Trophoblast cell (in vitro differentiated cells and primary cell): ENCODE measurements at regions not wholly inside any gene's neighbourhood (a gene's known extent, or its start where the extent isn't known, plus 50 kb on each side); places are given as distances from the start of the nearest gene placed in this dataset.

Experiments
- DNase-seq, 2 donors: peaks; one replicate each; pipeline ENCODE4 v3.0.0-alpha.2; 2016
- H2AFZ ChIP-seq: 2 replicates; pipeline ENCODE4 v1.6.1; 2013; ENCODE audit warnings: low read length, moderate library complexity, mild to moderate bottlenecking; ENCODE audit not compliant: insufficient read depth, poor library complexity
- H2AK5ac ChIP-seq: 2 replicates; pipeline ENCODE4 v1.6.1; 2013; ENCODE audit warnings: mild to moderate bottlenecking, low read length
- H2BK120ac ChIP-seq: 2 replicates; pipeline ENCODE4 v1.6.1; 2013; ENCODE audit warnings: low read length, mild to moderate bottlenecking, moderate library complexity; ENCODE audit not compliant: insufficient read depth, poor library complexity
- H2BK12ac ChIP-seq: 2 replicates; pipeline ENCODE4 v1.6.1; 2013; ENCODE audit warnings: mild to moderate bottlenecking, low read length, moderate library complexity
- H2BK5ac ChIP-seq: 2 replicates; pipeline ENCODE4 v1.6.1; 2013; ENCODE audit warnings: low read length, low read depth, moderate library complexity, mild to moderate bottlenecking; ENCODE audit not compliant: poor library complexity
- H3K14ac ChIP-seq: 2 replicates; pipeline ENCODE4 v1.6.1; 2013; ENCODE audit warnings: mild to moderate bottlenecking, low read length
- H3K18ac ChIP-seq: 2 replicates; pipeline ENCODE4 v1.6.1; 2013; ENCODE audit warnings: mild to moderate bottlenecking, low read length
- H3K23ac ChIP-seq: 2 replicates; pipeline ENCODE4 v1.6.1; 2013; ENCODE audit warnings: low read length
- H3K27ac ChIP-seq: 2 replicates; pipeline ENCODE4 v1.5.1; 2013; ENCODE audit warnings: low read depth, mild to moderate bottlenecking, inconsistent platforms, low read length, moderate library complexity
- H3K27me3 ChIP-seq: 2 replicates; pipeline ENCODE4 v1.6.1; 2013; ENCODE audit warnings: inconsistent platforms, mild to moderate bottlenecking, low read length, moderate library complexity; ENCODE audit not compliant: insufficient read depth
- H3K36me3 ChIP-seq, 2 experiments: 1 replicate in 1 of 2; 2 replicates in 1 of 2; pipeline ENCODE4 v1.6.1; 2013; ENCODE audit warnings: low read length in 2 of 2, mild to moderate bottlenecking in 2 of 2, moderate library complexity in 1 of 2; ENCODE audit not compliant: insufficient read depth in 2 of 2, control insufficient read depth in 1 of 2
- H3K4ac ChIP-seq: 2 replicates; pipeline ENCODE4 v1.6.1; 2013; ENCODE audit warnings: low read depth, mild to moderate bottlenecking, low read length, moderate library complexity
- H3K4me1 ChIP-seq, 2 experiments: 1 replicate in 1 of 2; 2 replicates in 1 of 2; pipeline ENCODE4 v1.6.1; 2013; ENCODE audit warnings: low read length in 2 of 2, mild to moderate bottlenecking in 2 of 2, moderate library complexity in 1 of 2; ENCODE audit not compliant: insufficient read depth in 2 of 2, control insufficient read depth in 1 of 2
- H3K4me2 ChIP-seq: 2 replicates; pipeline ENCODE4 v1.6.1; 2013; ENCODE audit warnings: inconsistent platforms, mild to moderate bottlenecking, low read length, moderate library complexity
- H3K4me3 ChIP-seq: 2 replicates; pipeline ENCODE4 v1.5.1; 2013; ENCODE audit warnings: mild to moderate bottlenecking, low read depth, low read length, inconsistent platforms
- H3K79me1 ChIP-seq: one replicate; pipeline ENCODE4 v1.6.1; 2013; ENCODE audit warnings: low read length
- H3K79me2 ChIP-seq: 2 replicates; pipeline ENCODE4 v1.6.1; 2013; ENCODE audit warnings: low read length, mild to moderate bottlenecking; ENCODE audit not compliant: control insufficient read depth, insufficient read depth, poor library complexity
- H3K9ac ChIP-seq: 2 replicates; pipeline ENCODE4 v1.6.1; 2013; ENCODE audit warnings: mild to moderate bottlenecking, low read length
- H3K9me3 ChIP-seq: 2 replicates; pipeline ENCODE4 v1.6.1; 2013; ENCODE audit warnings: low read depth, mild to moderate bottlenecking, control low read depth, inconsistent platforms, low read length; ENCODE audit not compliant: insufficient read depth
- H4K12ac ChIP-seq: 2 replicates; pipeline ENCODE4 v1.6.1; 2013; ENCODE audit warnings: low read depth, mild to moderate bottlenecking, low read length, moderate library complexity
- H4K8ac ChIP-seq: 2 replicates; pipeline ENCODE4 v1.6.1; 2013; ENCODE audit warnings: low read depth, mild to moderate bottlenecking, low read length, moderate library complexity
- H4K91ac ChIP-seq: one replicate; pipeline ENCODE4 v1.6.1; 2013; ENCODE audit warnings: low read depth, mild to moderate bottlenecking, low read length, moderate library complexity
- WGBS: extraction: QIAGEN DNeasy Blood & Tissue Kit; methylation state at CpG from one replicate; pipeline ENCODE4 v1.1.7; 2013; ENCODE audit warnings: missing lambda C conversion rate; ENCODE audit not compliant: insufficient read length, insufficient coverage; ENCODE audit errors: extremely low coverage; 5-methylcytosine and 5-hydroxymethylcytosine counted together

- H2BK120ac ChIP-seq = no peak overlapping the region
- no peaks in the 10 kb centered on the region for H3K36me3 ChIP-seq
- H2AK5ac ChIP-seq = no peak overlapping the region
- DNase-seq = no peak
- H3K4ac ChIP-seq = no peak overlapping the region
- no peak overlapping the region for H4K12ac ChIP-seq
- no peaks in the 10 kb centered on the region for H3K9me3 ChIP-seq
- H2AFZ ChIP-seq = no peak overlapping the region
- H4K8ac ChIP-seq = no peak overlapping the region
- no peaks in the 10 kb centered on the region for H3K79me1 ChIP-seq
- H3K14ac ChIP-seq = no peak overlapping the region
- H3K79me2 ChIP-seq = no peaks in the 10 kb centered on the region
- no peaks in the 10 kb centered on the region for H3K4me1 ChIP-seq
- H3K27me3 ChIP-seq = no peaks in the 10 kb centered on the region
- H2BK12ac ChIP-seq = no peak overlapping the region
- H3K18ac ChIP-seq = no peak overlapping the region
- no peak overlapping the region for H3K4me3 ChIP-seq
- no peak overlapping the region for H3K9ac ChIP-seq
- H3K4me2 ChIP-seq = no peak overlapping the region
- H3K23ac ChIP-seq = no peak overlapping the region
- H3K27ac ChIP-seq = no peak overlapping the region
- H4K91ac ChIP-seq = no peak overlapping the region
- H2BK5ac ChIP-seq = no peak overlapping the region
Observed at GRCh38 chr4:153912301-153912700, 123.4 kb upstream of the SFRP2 start.

- Histone ChIP-seq H2AK5ac (no peak overlapping the region), H3K79me1 (no peaks in the 10 kb centered on the region), H3K36me3 (no peaks in the 10 kb centered on the region), H3K79me2 (no peaks in the 10 kb centered on the region), H4K8ac (no peak overlapping the region), H3K4me3 (no peak overlapping the region), H4K91ac (no peak overlapping the region), H3K23ac (no peak overlapping the region), H3K27ac (no peak overlapping the region), H3K18ac (no peak overlapping the region), H4K12ac (no peak overlapping the region), H3K9me3 (no peaks in the 10 kb centered on the region), H3K4ac (no peak overlapping the region), H3K9ac (no peak overlapping the region), H3K4me2 (no peak overlapping the region), H2AFZ (no peak overlapping the region), H2BK120ac (no peak overlapping the region), H2BK5ac (no peak overlapping the region), H3K4me1 (no peaks in the 10 kb centered on the region), H3K14ac (no peak overlapping the region), H2BK12ac (no peak overlapping the region), H3K27me3 (no peaks in the 10 kb centered on the region)
- WGBS = no CpG with 5 or more reads among the region's 1 CpG
- DNase-seq = no peak
Observed at GRCh38 chr4:153909672-153910071, 120.8 kb upstream of the SFRP2 start.

- Histone ChIP-seq H3K14ac (no peak overlapping the region), H3K18ac (no peak overlapping the region)
Observed at GRCh38 chr4:153906231-153906630, 117.3 kb upstream of the SFRP2 start.

GRCh38 chr4:153905231-153905630 is 116.3 kb upstream of the SFRP2 start:
- H4K12ac ChIP-seq = no peak overlapping the region
- no peak overlapping the region for H2BK120ac ChIP-seq
- no CpG with 5 or more reads among the region's 7 CpGs for WGBS
- H3K36me3 ChIP-seq = no peaks in the 10 kb centered on the region
- H3K9ac ChIP-seq = no peak overlapping the region
- no peak overlapping the region for H3K14ac ChIP-seq
- no peak overlapping the region for H3K27ac ChIP-seq
- no peak overlapping the region for H4K91ac ChIP-seq
- no peak overlapping the region for H3K4ac ChIP-seq
- no peak overlapping the region for H2BK5ac ChIP-seq
- H3K4me3 ChIP-seq = no peak overlapping the region
- no peak overlapping the region for H2AK5ac ChIP-seq
- no peak overlapping the region for H2AFZ ChIP-seq
- H3K9me3 ChIP-seq = no peaks in the 10 kb centered on the region
- no peak for DNase-seq
- H3K4me2 ChIP-seq = no peak overlapping the region
- no peak overlapping the region for H2BK12ac ChIP-seq
- no peaks in the 10 kb centered on the region for H3K79me1 ChIP-seq
- H3K23ac ChIP-seq = no peak overlapping the region
- no peak overlapping the region for H4K8ac ChIP-seq
- no peaks in the 10 kb centered on the region for H3K79me2 ChIP-seq
- H3K4me1 ChIP-seq = no peaks in the 10 kb centered on the region
- H3K18ac ChIP-seq = no peak overlapping the region
- no peaks in the 10 kb centered on the region for H3K27me3 ChIP-seq

More at GRCh38 chr4:153906231-153906630, 117.3 kb upstream of the SFRP2 start:
- no peak overlapping the region for H3K9ac ChIP-seq
- no peaks in the 10 kb centered on the region for H3K4me1 ChIP-seq
- no peaks in the 10 kb centered on the region for H3K27me3 ChIP-seq
- no peak overlapping the region for H2AFZ ChIP-seq
- no peak overlapping the region for H4K91ac ChIP-seq
- H4K12ac ChIP-seq = no peak overlapping the region
- H3K4ac ChIP-seq = no peak overlapping the region
- H3K4me3 ChIP-seq = no peak overlapping the region
- H3K36me3 ChIP-seq = no peaks in the 10 kb centered on the region
- no peak for DNase-seq
- H2BK12ac ChIP-seq = no peak overlapping the region
- no peak overlapping the region for H3K27ac ChIP-seq
- H3K4me2 ChIP-seq = no peak overlapping the region
- H2BK120ac ChIP-seq = no peak overlapping the region
- no peaks in the 10 kb centered on the region for H3K79me2 ChIP-seq
- H2BK5ac ChIP-seq = no peak overlapping the region
- no peaks in the 10 kb centered on the region for H3K9me3 ChIP-seq
- no peak overlapping the region for H3K23ac ChIP-seq
- H4K8ac ChIP-seq = no peak overlapping the region
- H2AK5ac ChIP-seq = no peak overlapping the region
- no peaks in the 10 kb centered on the region for H3K79me1 ChIP-seq

- WGBS = no CpG with 5 or more reads among the region's 5 CpGs
- Histone ChIP-seq H4K12ac (no peak overlapping the region), H2AK5ac (no peak overlapping the region), H3K27ac (no peak overlapping the region), H2BK120ac (no peak overlapping the region), H2BK5ac (no peak overlapping the region), H2BK12ac (no peak overlapping the region), H3K9ac (no peak overlapping the region), H3K79me1 (no peaks in the 10 kb centered on the region), H3K79me2 (no peaks in the 10 kb centered on the region), H3K18ac (no peak overlapping the region), H2AFZ (no peak overlapping the region), H3K36me3 (no peaks in the 10 kb centered on the region), H3K23ac (no peak overlapping the region), H3K4me3 (no peak overlapping the region), H3K14ac (no peak overlapping the region), H4K8ac (no peak overlapping the region), H3K4me2 (no peak overlapping the region), H3K4ac (no peak overlapping the region), H3K9me3 (no peaks in the 10 kb centered on the region), H4K91ac (no peak overlapping the region), H3K4me1 (no peaks in the 10 kb centered on the region), H3K27me3 (no peaks in the 10 kb centered on the region)
- no peak for DNase-seq
Observed at GRCh38 chr4:153904011-153904410, 115.1 kb upstream of the SFRP2 start.
